B cell (primary cell): ENCODE measurements at regions not wholly inside any gene's neighbourhood (a gene's known extent, or its start where the extent isn't known, plus 50 kb on each side); places are given as distances from the start of the nearest gene placed in this dataset.

Experiments used
- ATAC-seq: fragments of 200-7000 bp; cut with Tn5 transposase; one replicate; pipeline ENCODE4 v1.10.0; 2021; ENCODE audit warnings: low read depth, mild to moderate bottlenecking, moderate number of reproducible peaks, moderate library complexity
- CTCF ChIA-PET: fragments of 350-600 bp; sonication (Branson Sonifier 250); formaldehyde crosslinking; loops from one replicate; lab custom pipeline; 2021; ENCODE audit warnings: antibody characterized with exemption, inconsistent platforms; lab: Charles Lee
- POLR2A ChIA-PET: fragments of 350-600 bp; sonication (Branson Sonifier 250); formaldehyde crosslinking; loops from one replicate; lab custom pipeline; 2021; ENCODE audit warnings: antibody characterized with exemption; lab: Charles Lee
- DNase-seq: peaks from one replicate; pipeline ENCODE4 v3.0.0; 2013
- H2AFZ ChIP-seq: 2 replicates; pipeline ENCODE4 v1.6.1; 2012; ENCODE audit warnings: mild to moderate bottlenecking, low read depth, low read length; ENCODE audit not compliant: insufficient read depth, poor library complexity, severe bottlenecking
- H3K27ac ChIP-seq, 2 donors: 1 replicate in 1 of 2; 2 replicates in 1 of 2; pipeline ENCODE4 v1.5.1; 2012 to 2013; ENCODE audit warnings: low read length in 2 of 2, mild to moderate bottlenecking in 2 of 2, moderate library complexity in 1 of 2
- H3K27me3 ChIP-seq, 4 experiments: fragments of 200-600 bp in 1 of 4; sonication (generic) in 1 of 4; replicated peaks in 1 of 4; 1 replicate in 2 of 4; 2 replicates in 2 of 4; pipeline versions ENCODE4 v1.6.1 to v1.7.0; 2013 to 2016; ENCODE audit warnings: low read length in 3 of 4, mild to moderate bottlenecking in 2 of 4, mixed read lengths in 1 of 4, moderate library complexity in 1 of 4; ENCODE audit not compliant: insufficient read depth in 4 of 4, control insufficient read depth in 3 of 4; ENCODE audit errors: control extremely low read depth in 1 of 4
- H3K36me3 ChIP-seq, 2 experiments: replicated peaks in 1 of 2; 1 replicate in 1 of 2; 2 replicates in 1 of 2; pipeline versions ENCODE4 v1.6.1 to v1.7.1; 2013; ENCODE audit warnings: low read length in 1 of 2; ENCODE audit not compliant: insufficient read depth in 2 of 2, control insufficient read depth in 1 of 2; ENCODE audit errors: control extremely low read depth in 1 of 2, extremely low read depth in 1 of 2
- H3K4me1 ChIP-seq, 2 donors: fragments of 200-600 bp in 1 of 2; sonication (generic) in 1 of 2; 1 replicate in 1 of 2; 2 replicates in 1 of 2; pipeline versions ENCODE4 v1.5.1 to v1.6.1; 2013 to 2017; ENCODE audit warnings: low read length in 2 of 2; ENCODE audit not compliant: control insufficient read depth in 2 of 2, insufficient read depth in 2 of 2
- H3K4me2 ChIP-seq: replicated peaks from 2 replicates; pipeline ENCODE3; 2012; ENCODE audit warnings: mild to moderate bottlenecking, low read depth, low read length; ENCODE audit not compliant: poor library complexity, severe bottlenecking
- H3K4me3 ChIP-seq, 5 experiments: fragments of 200-600 bp in 1 of 5; sonication (generic) in 1 of 5; 1 replicate in 3 of 5; 2 replicates in 2 of 5; pipeline versions ENCODE4 v1.5.1 to v1.7.0; 2011 to 2016; ENCODE audit warnings: low read length in 4 of 5, mild to moderate bottlenecking in 4 of 5, low read depth in 2 of 5, control low read depth in 1 of 5, moderate library complexity in 1 of 5; ENCODE audit not compliant: insufficient read depth in 1 of 5; ENCODE audit errors: control extremely low read depth in 1 of 5, extremely low read depth in 1 of 5
- H3K79me2 ChIP-seq: fragments of 200-600 bp; sonication (generic); one replicate; pipeline ENCODE4 v1.6.0; 2016; ENCODE audit warnings: low read length; ENCODE audit not compliant: control insufficient read depth, insufficient read depth
- H3K9ac ChIP-seq: fragments of 200-600 bp; sonication (generic); 2 replicates; pipeline ENCODE4 v1.6.1; 2017; ENCODE audit warnings: mild to moderate bottlenecking, low read length, moderate library complexity
- H3K9me3 ChIP-seq, 3 donors: one replicate each; pipeline versions ENCODE4 v1.6.1 to v1.7.1; 2013; ENCODE audit warnings: low read length in 2 of 3; ENCODE audit not compliant: control insufficient read depth in 2 of 3, insufficient read depth in 1 of 3; ENCODE audit errors: control extremely low read depth in 1 of 3
- H4K20me1 ChIP-seq: 2 replicates; pipeline ENCODE4 v1.6.0; 2012; ENCODE audit warnings: mild to moderate bottlenecking, low read length; ENCODE audit not compliant: insufficient read depth, control insufficient read depth, poor library complexity, severe bottlenecking
- H3K27ac Mint-ChIP-seq: one replicate; pipeline ENCODE4 v1.8.0; 2021; ENCODE audit warnings: mixed read lengths
- H3K27me3 Mint-ChIP-seq: one replicate; pipeline ENCODE4 v1.8.0; 2021; ENCODE audit warnings: mixed read lengths
- H3K4me1 Mint-ChIP-seq: one replicate; pipeline ENCODE4 v1.8.0; 2021; ENCODE audit warnings: mixed read lengths
- H3K4me3 Mint-ChIP-seq: one replicate; pipeline ENCODE4 v1.8.0; 2021; ENCODE audit warnings: mixed read lengths
- H3K9me3 Mint-ChIP-seq: one replicate; pipeline ENCODE4 v1.8.0; 2022; ENCODE audit warnings: mixed read lengths; ENCODE audit not compliant: insufficient read depth
- EZH2 ChIP-seq: IDR thresholded peaks from 2 replicates; pipeline ENCODE4 v1.6.1; 2012; ENCODE audit warnings: borderline replicate concordance, low read depth, mild to moderate bottlenecking, moderate library complexity, low read length; ENCODE audit not compliant: insufficient read depth, poor library complexity, severe bottlenecking
- WGBS: methylation state at CpG from one replicate; pipeline ENCODE4 v1.1.5; 2013; ENCODE audit warnings: missing lambda C conversion rate; ENCODE audit not compliant: insufficient coverage; 5-methylcytosine and 5-hydroxymethylcytosine counted together
- intact Hi-C: fragments of 100-400 bp; cut with micrococcal nuclease; formaldehyde crosslinking; loops from one replicate; pipeline ENCODE4 v1.10.0; 2022
- TF ChIP-seq, protein P1 (sequence below): fragments of 200-600 bp; IDR thresholded peaks from one replicate; pipeline ENCODE4 v1.8.0; 2022; ENCODE audit warnings: antibody characterized with exemption, mild to moderate bottlenecking

DNA sequence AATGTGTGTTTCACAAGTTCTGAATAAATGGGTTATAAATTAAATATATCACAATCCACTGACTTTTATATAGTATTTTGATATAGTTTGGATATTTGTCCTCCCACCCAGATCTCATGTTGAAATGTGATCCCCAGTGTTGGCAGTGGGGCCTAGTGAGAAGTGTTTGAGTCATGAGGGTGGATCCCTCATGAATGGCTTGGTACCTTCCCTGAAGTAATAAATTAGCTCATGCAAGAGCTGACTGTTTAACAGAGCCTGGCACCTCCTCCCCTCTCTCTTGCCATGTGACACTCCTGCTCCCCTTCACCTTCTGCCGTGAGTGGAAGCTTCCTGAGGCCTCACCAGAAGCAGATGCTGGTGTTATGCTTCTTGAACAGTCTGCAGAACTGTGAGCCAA, 127.9 kb upstream of the PALM2AKAP2 start:
- ChIA-PET CTCF (no interaction called here), POLR2A (no interaction called here)
- intact Hi-C loops, result no loop called here
- peaks cover 21% of the 10 kb centered on the region for H3K27me3 Mint-ChIP-seq
- H4K20me1 ChIP-seq, result no peaks in the 10 kb centered on the region
- H3K4me3 Mint-ChIP-seq, result no peak overlapping the region
- H3K79me2 ChIP-seq, result no peaks in the 10 kb centered on the region
- no peak overlapping the region for H3K4me2 ChIP-seq
- ATAC-seq (no peak), DNase-seq (no peak)
- H3K9me3 ChIP-seq, result no peaks in the 10 kb centered on the region
- H3K27ac Mint-ChIP-seq, result no peak overlapping the region
- 88% methylated on average over 1 of the region's 1 CpG for WGBS
- H3K27ac ChIP-seq, result no peak overlapping the region
- no peaks in the 10 kb centered on the region for H3K4me1 Mint-ChIP-seq
- H3K9me3 Mint-ChIP-seq, result no peaks in the 10 kb centered on the region
- TF ChIP-seq EZH2, result no peak
- TF ChIP-seq, protein P1, sequence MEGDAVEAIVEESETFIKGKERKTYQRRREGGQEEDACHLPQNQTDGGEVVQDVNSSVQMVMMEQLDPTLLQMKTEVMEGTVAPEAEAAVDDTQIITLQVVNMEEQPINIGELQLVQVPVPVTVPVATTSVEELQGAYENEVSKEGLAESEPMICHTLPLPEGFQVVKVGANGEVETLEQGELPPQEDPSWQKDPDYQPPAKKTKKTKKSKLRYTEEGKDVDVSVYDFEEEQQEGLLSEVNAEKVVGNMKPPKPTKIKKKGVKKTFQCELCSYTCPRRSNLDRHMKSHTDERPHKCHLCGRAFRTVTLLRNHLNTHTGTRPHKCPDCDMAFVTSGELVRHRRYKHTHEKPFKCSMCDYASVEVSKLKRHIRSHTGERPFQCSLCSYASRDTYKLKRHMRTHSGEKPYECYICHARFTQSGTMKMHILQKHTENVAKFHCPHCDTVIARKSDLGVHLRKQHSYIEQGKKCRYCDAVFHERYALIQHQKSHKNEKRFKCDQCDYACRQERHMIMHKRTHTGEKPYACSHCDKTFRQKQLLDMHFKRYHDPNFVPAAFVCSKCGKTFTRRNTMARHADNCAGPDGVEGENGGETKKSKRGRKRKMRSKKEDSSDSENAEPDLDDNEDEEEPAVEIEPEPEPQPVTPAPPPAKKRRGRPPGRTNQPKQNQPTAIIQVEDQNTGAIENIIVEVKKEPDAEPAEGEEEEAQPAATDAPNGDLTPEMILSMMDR, result no peak
- H3K36me3 ChIP-seq, result no peaks in the 10 kb centered on the region
- H3K4me1 ChIP-seq, result no peaks in the 10 kb centered on the region
- H3K9ac ChIP-seq, result no peak overlapping the region
- no peak overlapping the region for H2AFZ ChIP-seq
- H3K4me3 ChIP-seq, result no peak overlapping the region
- H3K27me3 ChIP-seq, result no peaks in the 10 kb centered on the region

DNA sequence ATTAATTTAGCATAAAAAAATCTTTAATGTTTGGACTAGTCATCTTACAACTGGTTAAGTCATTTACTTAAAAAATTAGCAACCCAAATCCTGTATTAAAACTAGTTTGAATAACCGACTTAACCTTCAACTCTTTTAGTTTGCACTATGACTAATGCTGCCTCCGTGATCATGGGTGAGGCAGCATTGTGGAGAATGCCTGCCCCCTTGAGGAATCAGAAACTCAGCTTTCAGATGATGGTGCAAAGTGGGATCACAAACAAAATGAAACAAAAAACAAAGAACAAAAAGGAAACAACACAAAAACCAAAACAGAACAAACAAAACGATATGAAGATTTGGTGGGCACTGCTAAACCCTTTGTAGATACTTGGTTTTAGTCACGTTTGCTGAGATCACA, 127.0 kb upstream of the PALM2AKAP2 start:
- Histone ChIP-seq H4K20me1 (no peaks in the 10 kb centered on the region), H2AFZ (no peak overlapping the region), H3K9ac (no peak overlapping the region), H3K27ac (no peak overlapping the region), H3K9me3 (no peaks in the 10 kb centered on the region), H3K79me2 (no peaks in the 10 kb centered on the region), H3K27me3 (no peaks in the 10 kb centered on the region), H3K4me3 (no peak overlapping the region), H3K36me3 (no peaks in the 10 kb centered on the region), H3K4me1 (no peaks in the 10 kb centered on the region), H3K4me2 (no peak overlapping the region)
- ATAC-seq (no peak), DNase-seq (no peak)
- ChIA-PET CTCF (no interaction called here), POLR2A (no interaction called here)
- WGBS, result 32% methylated on average over 2 of the region's 4 CpGs
- Mint-ChIP-seq H3K9me3 (peaks cover 4% of the 10 kb centered on the region), H3K4me3 (no peak overlapping the region), H3K4me1 (no peaks in the 10 kb centered on the region), H3K27ac (no peak overlapping the region), H3K27me3 (peaks cover 21% of the 10 kb centered on the region)
- TF ChIP-seq, protein P1, result no peak
- intact Hi-C loops, result no loop called here
